IMR-90 (cell line): ENCODE measurements at regions not wholly inside any gene's neighbourhood (a gene's known extent, or its start where the extent isn't known, plus 50 kb on each side); places are given as distances from the start of the nearest gene placed in this dataset.

ENCODE experiments used
- CEBPB ChIP-seq: IDR thresholded peaks from 2 replicates; pipeline ENCODE4 v1.6.1; 2012; ENCODE audit warnings: low read depth, low read length, improper control_type of control experiment
- CTCF ChIP-seq: conservative IDR thresholded peaks from 2 replicates; pipeline ENCODE4 v1.5.1; 2012; ENCODE audit warnings: mild to moderate bottlenecking, low read depth, low read length, improper control_type of control experiment
- POLR2A ChIP-seq: IDR thresholded peaks from 2 replicates; pipeline ENCODE4 v1.6.1; 2012; ENCODE audit warnings: mild to moderate bottlenecking, low read depth, low read length
- RAD21 ChIP-seq: IDR thresholded peaks from 2 replicates; pipeline ENCODE4 v1.6.1; 2012; ENCODE audit warnings: low read length, improper control_type of control experiment
- RFX5 ChIP-seq: IDR thresholded peaks from 2 replicates; pipeline ENCODE4 v1.8.0; 2012; ENCODE audit warnings: low read depth, mild to moderate bottlenecking, low read length, moderate library complexity

- no peak for TF ChIP-seq CTCF
- TF ChIP-seq POLR2A: no peak
- no peak for TF ChIP-seq CEBPB
- no peak for TF ChIP-seq RAD21
- TF ChIP-seq RFX5: no peak
Measured at GRCh38 chr12:98137278-98137677, 378.1 kb upstream of the TMPO start.
